ENCODE measurements at regions not wholly inside any gene's neighbourhood (a gene's known extent, or its start where the extent isn't known, plus 50 kb on each side); places are given as distances from the start of the nearest gene placed in this dataset.

DNA sequence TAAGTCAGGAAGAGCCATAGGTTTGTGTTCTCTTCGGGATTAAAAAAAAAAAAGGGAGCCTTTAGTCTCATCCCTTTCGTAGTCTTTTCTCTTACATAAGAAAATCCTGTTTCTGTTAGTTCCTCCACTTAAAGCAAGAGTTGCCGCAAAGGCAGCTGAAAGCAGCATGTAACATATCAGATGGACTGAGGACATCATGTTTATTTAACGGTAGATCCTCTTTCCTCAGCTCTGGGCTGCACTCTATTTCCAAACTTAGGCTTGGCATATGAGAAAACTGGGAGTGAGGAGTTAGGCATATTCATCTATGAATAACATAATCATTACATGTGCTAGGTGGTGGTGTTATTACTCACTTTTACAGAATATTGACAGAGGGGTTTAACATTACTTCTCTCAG is 391.2 kb downstream of the KLF12 start:
- TF ChIP-seq ZNF629 (tag by site-specific recombination; IDR thresholded peaks at IDR 0.05) (no peak), GLIS2 (tag by site-specific recombination; IDR thresholded peaks at IDR 0.05) (no peak), ZNF639 (tag by site-specific recombination; IDR thresholded peaks at IDR 0.05) (no peak), ZNF391 (tag by site-specific recombination; IDR thresholded peaks at IDR 0.05; ENCODE audit: borderline replicate concordance, low read depth) (no peak), ZNF621 (tag by site-specific recombination; IDR thresholded peaks at IDR 0.05) (no peak), ZBTB7A (tag by site-specific recombination; IDR thresholded peaks at IDR 0.05; ENCODE audit: low read depth) (no peak), PRDM10 (tag by site-specific recombination; IDR thresholded peaks at IDR 0.05) (no peak), ZNF138 (tag by site-specific recombination; IDR thresholded peaks at IDR 0.05; ENCODE audit: borderline replicate concordance) (no peak)
- TF ChIP-seq, protein P1, sequence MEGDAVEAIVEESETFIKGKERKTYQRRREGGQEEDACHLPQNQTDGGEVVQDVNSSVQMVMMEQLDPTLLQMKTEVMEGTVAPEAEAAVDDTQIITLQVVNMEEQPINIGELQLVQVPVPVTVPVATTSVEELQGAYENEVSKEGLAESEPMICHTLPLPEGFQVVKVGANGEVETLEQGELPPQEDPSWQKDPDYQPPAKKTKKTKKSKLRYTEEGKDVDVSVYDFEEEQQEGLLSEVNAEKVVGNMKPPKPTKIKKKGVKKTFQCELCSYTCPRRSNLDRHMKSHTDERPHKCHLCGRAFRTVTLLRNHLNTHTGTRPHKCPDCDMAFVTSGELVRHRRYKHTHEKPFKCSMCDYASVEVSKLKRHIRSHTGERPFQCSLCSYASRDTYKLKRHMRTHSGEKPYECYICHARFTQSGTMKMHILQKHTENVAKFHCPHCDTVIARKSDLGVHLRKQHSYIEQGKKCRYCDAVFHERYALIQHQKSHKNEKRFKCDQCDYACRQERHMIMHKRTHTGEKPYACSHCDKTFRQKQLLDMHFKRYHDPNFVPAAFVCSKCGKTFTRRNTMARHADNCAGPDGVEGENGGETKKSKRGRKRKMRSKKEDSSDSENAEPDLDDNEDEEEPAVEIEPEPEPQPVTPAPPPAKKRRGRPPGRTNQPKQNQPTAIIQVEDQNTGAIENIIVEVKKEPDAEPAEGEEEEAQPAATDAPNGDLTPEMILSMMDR (tag by site-specific recombination; IDR thresholded peaks at IDR 0.05) = no peak
- TF ChIP-seq, protein P2, sequence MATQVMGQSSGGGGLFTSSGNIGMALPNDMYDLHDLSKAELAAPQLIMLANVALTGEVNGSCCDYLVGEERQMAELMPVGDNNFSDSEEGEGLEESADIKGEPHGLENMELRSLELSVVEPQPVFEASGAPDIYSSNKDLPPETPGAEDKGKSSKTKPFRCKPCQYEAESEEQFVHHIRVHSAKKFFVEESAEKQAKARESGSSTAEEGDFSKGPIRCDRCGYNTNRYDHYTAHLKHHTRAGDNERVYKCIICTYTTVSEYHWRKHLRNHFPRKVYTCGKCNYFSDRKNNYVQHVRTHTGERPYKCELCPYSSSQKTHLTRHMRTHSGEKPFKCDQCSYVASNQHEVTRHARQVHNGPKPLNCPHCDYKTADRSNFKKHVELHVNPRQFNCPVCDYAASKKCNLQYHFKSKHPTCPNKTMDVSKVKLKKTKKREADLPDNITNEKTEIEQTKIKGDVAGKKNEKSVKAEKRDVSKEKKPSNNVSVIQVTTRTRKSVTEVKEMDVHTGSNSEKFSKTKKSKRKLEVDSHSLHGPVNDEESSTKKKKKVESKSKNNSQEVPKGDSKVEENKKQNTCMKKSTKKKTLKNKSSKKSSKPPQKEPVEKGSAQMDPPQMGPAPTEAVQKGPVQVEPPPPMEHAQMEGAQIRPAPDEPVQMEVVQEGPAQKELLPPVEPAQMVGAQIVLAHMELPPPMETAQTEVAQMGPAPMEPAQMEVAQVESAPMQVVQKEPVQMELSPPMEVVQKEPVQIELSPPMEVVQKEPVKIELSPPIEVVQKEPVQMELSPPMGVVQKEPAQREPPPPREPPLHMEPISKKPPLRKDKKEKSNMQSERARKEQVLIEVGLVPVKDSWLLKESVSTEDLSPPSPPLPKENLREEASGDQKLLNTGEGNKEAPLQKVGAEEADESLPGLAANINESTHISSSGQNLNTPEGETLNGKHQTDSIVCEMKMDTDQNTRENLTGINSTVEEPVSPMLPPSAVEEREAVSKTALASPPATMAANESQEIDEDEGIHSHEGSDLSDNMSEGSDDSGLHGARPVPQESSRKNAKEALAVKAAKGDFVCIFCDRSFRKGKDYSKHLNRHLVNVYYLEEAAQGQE (tag by site-specific recombination; IDR thresholded peaks at IDR 0.05) = no peak
- TF ChIP-seq, protein P3, sequence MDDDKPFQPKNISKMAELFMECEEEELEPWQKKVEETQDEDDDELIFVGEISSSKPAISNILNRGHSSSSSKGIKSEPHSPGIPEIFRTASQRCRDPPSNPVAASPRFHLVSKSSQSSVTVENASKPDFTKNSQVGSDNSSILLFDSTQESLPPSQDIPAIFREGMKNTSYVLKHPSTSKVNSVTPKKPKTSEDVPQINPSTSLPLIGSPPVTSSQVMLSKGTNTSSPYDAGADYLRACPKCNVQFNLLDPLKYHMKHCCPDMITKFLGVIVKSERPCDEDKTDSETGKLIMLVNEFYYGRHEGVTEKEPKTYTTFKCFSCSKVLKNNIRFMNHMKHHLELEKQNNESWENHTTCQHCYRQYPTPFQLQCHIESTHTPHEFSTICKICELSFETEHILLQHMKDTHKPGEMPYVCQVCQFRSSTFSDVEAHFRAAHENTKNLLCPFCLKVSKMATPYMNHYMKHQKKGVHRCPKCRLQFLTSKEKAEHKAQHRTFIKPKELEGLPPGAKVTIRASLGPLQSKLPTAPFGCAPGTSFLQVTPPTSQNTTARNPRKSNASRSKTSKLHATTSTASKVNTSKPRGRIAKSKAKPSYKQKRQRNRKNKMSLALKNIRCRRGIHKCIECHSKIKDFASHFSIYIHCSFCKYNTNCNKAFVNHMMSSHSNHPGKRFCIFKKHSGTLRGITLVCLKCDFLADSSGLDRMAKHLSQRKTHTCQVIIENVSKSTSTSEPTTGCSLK (tag by site-specific recombination; IDR thresholded peaks at IDR 0.05) = no peak

All from HEK293 (cell line).